Ramos (cell line): ENCODE measurements at regions not wholly inside any gene's neighbourhood (a gene's known extent, or its start where the extent isn't known, plus 50 kb on each side); places are given as distances from the start of the nearest gene placed in this dataset.
"Not testable (repeated sequence)": the region's sequence is repeated elsewhere in the genome, so short reads cannot be mapped to it uniquely, and the experiment has no call there.

Experiments used
- in situ Hi-C: fragments of 300-500 bp; cut with MboI; formaldehyde crosslinking; loops from one replicate; pipeline ENCODE4 v1.14.3; 2022; ENCODE audit warnings: low sequenced_read_pairs; ENCODE audit not compliant: unreplicated experiment

- in situ Hi-C loops: loop anchor here (5.0 kb wide), 1 partner anchor 285 kb away; no protein-coding TSS in a partner anchor
These were observed 177.6 kb upstream of the NAMPT start for GRCh38 chr7:106462365-106462859.

GRCh38 chr7:106460792-106461254, 176.0 kb upstream of the NAMPT start:
- in situ Hi-C loops: loop anchor here (5.0 kb wide), 1 partner anchor 284 kb away; no protein-coding TSS in a partner anchor

GRCh38 chr7:106459397-106460072, 174.8 kb upstream of the NAMPT start:
- in situ Hi-C loops: loop anchor here (5.0 kb wide), 1 partner anchor 282 kb away; no protein-coding TSS in a partner anchor

GRCh38 chr7:106457678-106458077, 172.9 kb upstream of the NAMPT start:
- in situ Hi-C loops: no loop called here

GRCh38 chr7:106456329-106456728, 171.5 kb upstream of the NAMPT start:
- in situ Hi-C loops: no loop called here

GRCh38 chr7:106452031-106452851, 167.5 kb upstream of the NAMPT start:
- in situ Hi-C loops: no loop called here

GRCh38 chr7:106451171-106451570, 166.4 kb upstream of the NAMPT start:
- in situ Hi-C loops: no loop called here

- in situ Hi-C loops: no loop called here
These were observed 165.9 kb upstream of the NAMPT start for GRCh38 chr7:106450716-106451115.

- in situ Hi-C loops: no loop called here
These were observed 164.4 kb upstream of the NAMPT start for GRCh38 chr7:106448992-106449859.

- in situ Hi-C loops: no loop called here
These were observed 163.7 kb upstream of the NAMPT start for GRCh38 chr7:106448346-106448991.

GRCh38 chr7:106447318-106447847, 162.6 kb upstream of the NAMPT start:
- in situ Hi-C loops: no loop called here

- in situ Hi-C loops: not testable (repeated sequence)
These were observed 160.6 kb upstream of the NAMPT start for GRCh38 chr7:106445366-106445765.

- in situ Hi-C loops: no loop called here
These were observed 159.4 kb upstream of the NAMPT start for GRCh38 chr7:106444068-106444655.

- in situ Hi-C loops: no loop called here
These were observed 158.4 kb upstream of the NAMPT start for GRCh38 chr7:106443156-106443555.

- in situ Hi-C loops: no loop called here
These were observed 157.7 kb upstream of the NAMPT start for GRCh38 chr7:106442476-106442875.

GRCh38 chr7:106441343-106441742, 156.6 kb upstream of the NAMPT start:
- in situ Hi-C loops: not testable (repeated sequence)

GRCh38 chr7:106436933-106437332, 152.2 kb upstream of the NAMPT start:
- in situ Hi-C loops: not testable (repeated sequence)

GRCh38 chr7:106433377-106433776, 148.6 kb upstream of the NAMPT start:
- in situ Hi-C loops: no loop called here
